HEK293 (cell line): ENCODE measurements at regions not wholly inside any gene's neighbourhood (a gene's known extent, or its start where the extent isn't known, plus 50 kb on each side); places are given as distances from the start of the nearest gene placed in this dataset.

Source experiments
- MYNN ChIP-seq: fragments of 450-650 bp; formaldehyde crosslinking; IDR thresholded peaks from 2 replicates; pipeline ENCODE4 v1.5.1; 2016; ENCODE audit warnings: missing biosample characterization, missing genetic modification characterization, borderline replicate concordance
- SALL2 ChIP-seq: fragments of 450-650 bp; formaldehyde crosslinking; IDR thresholded peaks from 2 replicates; pipeline ENCODE4 v1.5.0; 2017; ENCODE audit warnings: missing biosample characterization, mild to moderate bottlenecking, missing genetic modification characterization, borderline replicate concordance
- ZFP3 ChIP-seq: fragments of 450-650 bp; formaldehyde crosslinking; IDR thresholded peaks from 2 replicates; pipeline ENCODE4 v1.5.1; 2016; ENCODE audit warnings: low read depth, missing biosample characterization, missing genetic modification characterization
- ZNF121 ChIP-seq: fragments of 450-650 bp; formaldehyde crosslinking; IDR thresholded peaks from 2 replicates; pipeline ENCODE4 v1.5.1; 2016; ENCODE audit warnings: missing biosample characterization, missing genetic modification characterization
- ZNF174 ChIP-seq: fragments of 450-650 bp; formaldehyde crosslinking; IDR thresholded peaks from 2 replicates; pipeline ENCODE4 v1.5.0; 2017; ENCODE audit warnings: missing biosample characterization, mild to moderate bottlenecking, missing genetic modification characterization
- ZNF302 ChIP-seq: fragments of 450-650 bp; formaldehyde crosslinking; IDR thresholded peaks from 2 replicates; pipeline ENCODE4 v1.5.1; 2016; ENCODE audit warnings: missing biosample characterization, missing genetic modification characterization, low read depth
- TF ChIP-seq, protein P1 (sequence below): fragments of 450-650 bp; formaldehyde crosslinking; IDR thresholded peaks from 2 replicates; pipeline ENCODE4 v1.5.1; 2016; ENCODE audit warnings: missing biosample characterization, missing genetic modification characterization, low read depth
- TF ChIP-seq, protein P2 (sequence below): fragments of 450-650 bp; formaldehyde crosslinking; IDR thresholded peaks from 2 replicates; pipeline ENCODE4 v1.5.1; 2016; ENCODE audit warnings: missing biosample characterization, missing genetic modification characterization, borderline replicate concordance
- TF ChIP-seq, protein P3 (sequence below): fragments of 450-650 bp; formaldehyde crosslinking; IDR thresholded peaks from 2 replicates; pipeline ENCODE4 v1.5.1; 2016; ENCODE audit warnings: missing biosample characterization, missing genetic modification characterization
- TF ChIP-seq, protein P4 (sequence below): fragments of 450-650 bp; formaldehyde crosslinking; conservative IDR thresholded peaks from 2 replicates; pipeline ENCODE4 v1.5.1; 2016; ENCODE audit warnings: low read depth, missing biosample characterization, missing genetic modification characterization

DNA sequence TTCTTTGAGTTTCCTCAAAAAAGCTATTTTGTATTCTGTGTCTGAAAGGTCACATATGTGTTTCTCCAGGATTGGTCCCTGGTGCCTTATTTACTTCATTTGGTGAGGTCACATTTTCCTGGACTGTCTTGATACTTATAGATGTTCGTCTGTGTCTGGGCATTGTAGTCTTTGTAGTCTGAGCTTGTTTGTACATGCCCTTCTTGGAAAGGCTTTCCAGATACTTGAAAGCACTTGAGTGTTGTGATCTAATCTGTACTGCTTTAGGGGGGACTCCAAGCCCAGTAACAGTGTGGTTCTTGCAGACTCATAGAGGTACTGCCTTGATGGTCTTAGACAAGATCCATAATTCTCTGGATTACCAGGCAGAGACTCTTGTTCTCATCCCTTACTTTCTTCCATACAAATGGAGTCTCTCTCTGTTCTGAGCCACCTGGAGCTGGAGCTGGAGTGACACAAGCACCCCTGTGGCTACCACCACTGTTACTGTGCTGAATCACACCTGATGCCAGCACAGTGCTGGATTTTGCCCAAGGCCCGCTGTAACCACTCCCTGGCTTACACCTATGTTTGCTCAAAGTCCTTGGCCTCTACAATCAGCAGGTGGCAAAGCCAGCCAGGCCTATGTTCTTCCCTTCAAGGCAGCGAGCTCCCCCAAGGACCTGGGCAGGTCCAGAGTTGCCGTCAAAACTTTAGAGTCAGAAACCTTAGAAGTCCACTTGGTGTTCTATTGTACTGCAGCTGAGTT, 72.3 kb upstream of the EFHC2 start:
- no peak for TF ChIP-seq ZFP3 (tag by site-specific recombination)
- TF ChIP-seq, protein P1, sequence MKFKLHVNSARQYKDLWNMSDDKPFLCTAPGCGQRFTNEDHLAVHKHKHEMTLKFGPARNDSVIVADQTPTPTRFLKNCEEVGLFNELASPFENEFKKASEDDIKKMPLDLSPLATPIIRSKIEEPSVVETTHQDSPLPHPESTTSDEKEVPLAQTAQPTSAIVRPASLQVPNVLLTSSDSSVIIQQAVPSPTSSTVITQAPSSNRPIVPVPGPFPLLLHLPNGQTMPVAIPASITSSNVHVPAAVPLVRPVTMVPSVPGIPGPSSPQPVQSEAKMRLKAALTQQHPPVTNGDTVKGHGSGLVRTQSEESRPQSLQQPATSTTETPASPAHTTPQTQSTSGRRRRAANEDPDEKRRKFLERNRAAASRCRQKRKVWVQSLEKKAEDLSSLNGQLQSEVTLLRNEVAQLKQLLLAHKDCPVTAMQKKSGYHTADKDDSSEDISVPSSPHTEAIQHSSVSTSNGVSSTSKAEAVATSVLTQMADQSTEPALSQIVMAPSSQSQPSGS = no peak
- TF ChIP-seq, protein P2, sequence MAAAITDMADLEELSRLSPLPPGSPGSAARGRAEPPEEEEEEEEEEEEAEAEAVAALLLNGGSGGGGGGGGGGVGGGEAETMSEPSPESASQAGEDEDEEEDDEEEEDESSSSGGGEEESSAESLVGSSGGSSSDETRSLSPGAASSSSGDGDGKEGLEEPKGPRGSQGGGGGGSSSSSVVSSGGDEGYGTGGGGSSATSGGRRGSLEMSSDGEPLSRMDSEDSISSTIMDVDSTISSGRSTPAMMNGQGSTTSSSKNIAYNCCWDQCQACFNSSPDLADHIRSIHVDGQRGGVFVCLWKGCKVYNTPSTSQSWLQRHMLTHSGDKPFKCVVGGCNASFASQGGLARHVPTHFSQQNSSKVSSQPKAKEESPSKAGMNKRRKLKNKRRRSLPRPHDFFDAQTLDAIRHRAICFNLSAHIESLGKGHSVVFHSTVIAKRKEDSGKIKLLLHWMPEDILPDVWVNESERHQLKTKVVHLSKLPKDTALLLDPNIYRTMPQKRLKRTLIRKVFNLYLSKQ (tag by site-specific recombination) = no peak
- TF ChIP-seq, protein P3, sequence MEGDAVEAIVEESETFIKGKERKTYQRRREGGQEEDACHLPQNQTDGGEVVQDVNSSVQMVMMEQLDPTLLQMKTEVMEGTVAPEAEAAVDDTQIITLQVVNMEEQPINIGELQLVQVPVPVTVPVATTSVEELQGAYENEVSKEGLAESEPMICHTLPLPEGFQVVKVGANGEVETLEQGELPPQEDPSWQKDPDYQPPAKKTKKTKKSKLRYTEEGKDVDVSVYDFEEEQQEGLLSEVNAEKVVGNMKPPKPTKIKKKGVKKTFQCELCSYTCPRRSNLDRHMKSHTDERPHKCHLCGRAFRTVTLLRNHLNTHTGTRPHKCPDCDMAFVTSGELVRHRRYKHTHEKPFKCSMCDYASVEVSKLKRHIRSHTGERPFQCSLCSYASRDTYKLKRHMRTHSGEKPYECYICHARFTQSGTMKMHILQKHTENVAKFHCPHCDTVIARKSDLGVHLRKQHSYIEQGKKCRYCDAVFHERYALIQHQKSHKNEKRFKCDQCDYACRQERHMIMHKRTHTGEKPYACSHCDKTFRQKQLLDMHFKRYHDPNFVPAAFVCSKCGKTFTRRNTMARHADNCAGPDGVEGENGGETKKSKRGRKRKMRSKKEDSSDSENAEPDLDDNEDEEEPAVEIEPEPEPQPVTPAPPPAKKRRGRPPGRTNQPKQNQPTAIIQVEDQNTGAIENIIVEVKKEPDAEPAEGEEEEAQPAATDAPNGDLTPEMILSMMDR = no peak
- no peak for TF ChIP-seq SALL2 (tag by site-specific recombination)
- TF ChIP-seq ZNF121 = no peak
- TF ChIP-seq ZNF174 (tag by site-specific recombination) = no peak
- TF ChIP-seq MYNN = no peak
- TF ChIP-seq, protein P4, sequence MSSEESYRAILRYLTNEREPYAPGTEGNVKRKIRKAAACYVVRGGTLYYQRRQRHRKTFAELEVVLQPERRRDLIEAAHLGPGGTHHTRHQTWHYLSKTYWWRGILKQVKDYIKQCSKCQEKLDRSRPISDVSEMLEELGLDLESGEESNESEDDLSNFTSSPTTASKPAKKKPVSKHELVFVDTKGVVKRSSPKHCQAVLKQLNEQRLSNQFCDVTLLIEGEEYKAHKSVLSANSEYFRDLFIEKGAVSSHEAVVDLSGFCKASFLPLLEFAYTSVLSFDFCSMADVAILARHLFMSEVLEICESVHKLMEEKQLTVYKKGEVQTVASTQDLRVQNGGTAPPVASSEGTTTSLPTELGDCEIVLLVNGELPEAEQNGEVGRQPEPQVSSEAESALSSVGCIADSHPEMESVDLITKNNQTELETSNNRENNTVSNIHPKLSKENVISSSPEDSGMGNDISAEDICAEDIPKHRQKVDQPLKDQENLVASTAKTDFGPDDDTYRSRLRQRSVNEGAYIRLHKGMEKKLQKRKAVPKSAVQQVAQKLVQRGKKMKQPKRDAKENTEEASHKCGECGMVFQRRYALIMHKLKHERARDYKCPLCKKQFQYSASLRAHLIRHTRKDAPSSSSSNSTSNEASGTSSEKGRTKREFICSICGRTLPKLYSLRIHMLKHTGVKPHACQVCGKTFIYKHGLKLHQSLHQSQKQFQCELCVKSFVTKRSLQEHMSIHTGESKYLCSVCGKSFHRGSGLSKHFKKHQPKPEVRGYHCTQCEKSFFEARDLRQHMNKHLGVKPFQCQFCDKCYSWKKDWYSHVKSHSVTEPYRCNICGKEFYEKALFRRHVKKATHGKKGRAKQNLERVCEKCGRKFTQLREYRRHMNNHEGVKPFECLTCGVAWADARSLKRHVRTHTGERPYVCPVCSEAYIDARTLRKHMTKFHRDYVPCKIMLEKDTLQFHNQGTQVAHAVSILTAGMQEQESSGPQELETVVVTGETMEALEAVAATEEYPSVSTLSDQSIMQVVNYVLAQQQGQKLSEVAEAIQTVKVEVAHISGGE = no peak
- no peak for TF ChIP-seq ZNF302 (tag by site-specific recombination)
